NCI-H226 (cell line): ENCODE measurements at regions not wholly inside any gene's neighbourhood (a gene's known extent, or its start where the extent isn't known, plus 50 kb on each side); places are given as distances from the start of the nearest gene placed in this dataset.
"Not testable (repeated sequence)": the region's sequence is repeated elsewhere in the genome, so short reads cannot be mapped to it uniquely, and the experiment has no call there.

ENCODE experiments used
- DNase-seq: peaks from one replicate; pipeline ENCODE4 v3.0.0-alpha.2; 2015

GRCh38 chr10:22824520-22824919 is 103.3 kb upstream of the ARMC3 start:
- no peak for DNase-seq

GRCh38 chr10:22823109-22823508 is 104.7 kb upstream of the ARMC3 start:
- peak; percentile 55 for DNase-seq

- DNase-seq: not testable (repeated sequence)
These were observed 105.9 kb upstream of the ARMC3 start for GRCh38 chr10:22821921-22822320.

GRCh38 chr10:22821501-22821900 is 106.4 kb upstream of the ARMC3 start:
- no peak for DNase-seq

GRCh38 chr10:22816298-22816653 is 101.9 kb upstream of the PIP4K2A start:
- peak; percentile 87 for DNase-seq

GRCh38 chr10:22810643-22811465 is 96.5 kb upstream of the PIP4K2A start:
- DNase-seq: no peak

GRCh38 chr10:22807238-22807637 is 92.9 kb upstream of the PIP4K2A start:
- DNase-seq: no peak

GRCh38 chr10:22805304-22805703 is 90.9 kb upstream of the PIP4K2A start:
- DNase-seq: no peak

GRCh38 chr10:22803261-22803885 is 89.0 kb upstream of the PIP4K2A start:
- DNase-seq: no peak

- no peak for DNase-seq
These were observed 87.4 kb upstream of the PIP4K2A start for GRCh38 chr10:22801785-22802184.

- not testable (repeated sequence) for DNase-seq
These were observed 83.4 kb upstream of the PIP4K2A start for GRCh38 chr10:22797796-22798195.

- DNase-seq: no peak
These were observed 81.2 kb upstream of the PIP4K2A start for GRCh38 chr10:22795546-22795945.

GRCh38 chr10:22792161-22792560 is 77.8 kb upstream of the PIP4K2A start:
- DNase-seq: no peak

GRCh38 chr10:22791665-22792064 is 77.3 kb upstream of the PIP4K2A start:
- DNase-seq: no peak

GRCh38 chr10:22784668-22785067 is 70.3 kb upstream of the PIP4K2A start:
- no peak for DNase-seq

GRCh38 chr10:22783807-22784206 is 69.4 kb upstream of the PIP4K2A start:
- no peak for DNase-seq

- DNase-seq: no peak
These were observed 66.1 kb upstream of the PIP4K2A start for GRCh38 chr10:22780474-22780885.

GRCh38 chr10:22779331-22780019 is 65.1 kb upstream of the PIP4K2A start:
- DNase-seq: no peak

- no peak for DNase-seq
These were observed 59.7 kb upstream of the PIP4K2A start for GRCh38 chr10:22774102-22774501.

GRCh38 chr10:22771631-22772030 is 57.3 kb upstream of the PIP4K2A start:
- not testable (repeated sequence) for DNase-seq

- DNase-seq: no peak
These were observed 55.9 kb upstream of the PIP4K2A start for GRCh38 chr10:22770270-22770669.

- DNase-seq: no peak
These were observed 53.5 kb upstream of the PIP4K2A start for GRCh38 chr10:22767859-22768258.

GRCh38 chr10:22766693-22767092 is 52.3 kb upstream of the PIP4K2A start:
- DNase-seq: no peak
